ENCODE measurements at regions not wholly inside any gene's neighbourhood (a gene's known extent, or its start where the extent isn't known, plus 50 kb on each side); places are given as distances from the start of the nearest gene placed in this dataset.

GRCh38 chr6:43941174-43941573, 171.2 kb downstream of the VEGFA start:
- WGBS (ENCODE audit: insufficient coverage, insufficient replicate concordance, low lambda C conversion rate, missing lambda C conversion rate): 20% methylated on average over 5 of the region's 5 CpGs
- no peak for DNase-seq (ENCODE audit: low read depth, low spot score)
- intact Hi-C loops (cut with micrococcal nuclease; ENCODE audit: unreplicated experiment) (no loop called here), in situ Hi-C loops (cut with MboI) (no loop called here)
- peaks cover 8% of the 10 kb centered on the region; the same call in 2 of the 3 replicates for H3K9me3 ChIP-seq (replicated peaks; ENCODE audit: control insufficient read depth, insufficient read depth, low read length)
- H3K4me3 ChIP-seq: no peak overlapping the region
- H3K4me2 ChIP-seq (ENCODE audit: control insufficient read depth, insufficient read depth): no peak overlapping the region
- no peaks in the 10 kb centered on the region for H3K4me1 ChIP-seq (ENCODE audit: control insufficient read depth, insufficient read depth, low read length)
- no peaks in the 10 kb centered on the region for H3K27me3 ChIP-seq (replicated peaks in 1 of 2; ENCODE audit: control insufficient read depth in 2 of 2, insufficient read depth in 2 of 2, low read length in 1 of 2)
- H3K9ac ChIP-seq (ENCODE audit: control insufficient read depth, insufficient read depth, low read length): no peak overlapping the region
- RAD21 ChIA-PET (ENCODE audit: unreplicated experiment): no interaction called here
- no peak for ATAC-seq
- no peaks in the 10 kb centered on the region for H4K20me1 ChIP-seq (ENCODE audit: control insufficient read depth, insufficient read depth)
- H3K36me3 ChIP-seq (ENCODE audit: control insufficient read depth in 2 of 2, insufficient read depth in 2 of 2, low read length in 1 of 2): no peaks in the 10 kb centered on the region
- BruUV-seq (replicated peaks): no TSS peak
- SMC1A ChIA-PET (ENCODE audit: uncharacterized antibody, unreplicated experiment): interaction anchor here (0.8 to 1.8 kb wide), 4 partner anchors 25 to 91 kb away, joined by 3 read pairs; no protein-coding TSS in a partner anchor
- no peak overlapping the region for H3K27ac ChIP-seq (ENCODE audit: control insufficient read depth, insufficient read depth)
- FAIRE-seq: no peak
- POLR2A ChIA-PET: interaction anchor here (1.1 kb wide), 1 partner anchor 12 kb away, joined by 3 read pairs; no protein-coding TSS in a partner anchor
- CTCF ChIA-PET: interaction anchor here (1.2 kb wide), 2 partner anchors 11 kb away, joined by 3 to 4 read pairs; no protein-coding TSS in a partner anchor
- no peaks in the 10 kb centered on the region for H3K79me2 ChIP-seq (ENCODE audit: control insufficient read depth, insufficient read depth, low read length)
- H2AFZ ChIP-seq (ENCODE audit: control insufficient read depth, low read depth, low read length): no peak overlapping the region
- TF ChIP-seq ZBTB4 (CRISPR knock-in tag; IDR thresholded peaks at IDR 0.05): no peak
- TF ChIP-seq MEF2B (IDR thresholded peaks at IDR 0.05; ENCODE audit: partially characterized antibody, poor library complexity, severe bottlenecking): no peak
- TF ChIP-seq, protein P1, sequence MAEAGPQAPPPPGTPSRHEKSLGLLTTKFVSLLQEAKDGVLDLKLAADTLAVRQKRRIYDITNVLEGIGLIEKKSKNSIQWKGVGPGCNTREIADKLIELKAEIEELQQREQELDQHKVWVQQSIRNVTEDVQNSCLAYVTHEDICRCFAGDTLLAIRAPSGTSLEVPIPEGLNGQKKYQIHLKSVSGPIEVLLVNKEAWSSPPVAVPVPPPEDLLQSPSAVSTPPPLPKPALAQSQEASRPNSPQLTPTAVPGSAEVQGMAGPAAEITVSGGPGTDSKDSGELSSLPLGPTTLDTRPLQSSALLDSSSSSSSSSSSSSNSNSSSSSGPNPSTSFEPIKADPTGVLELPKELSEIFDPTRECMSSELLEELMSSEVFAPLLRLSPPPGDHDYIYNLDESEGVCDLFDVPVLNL (IDR thresholded peaks at IDR 0.05; ENCODE audit: low read depth, low read length): no peak
- no peak for TF ChIP-seq SUZ12 (IDR thresholded peaks at IDR 0.05; ENCODE audit: unreplicated experiment)
- no peak for TF ChIP-seq CREM (IDR thresholded peaks at IDR 0.05; ENCODE audit: low read depth)
- TF ChIP-seq, protein P2, sequence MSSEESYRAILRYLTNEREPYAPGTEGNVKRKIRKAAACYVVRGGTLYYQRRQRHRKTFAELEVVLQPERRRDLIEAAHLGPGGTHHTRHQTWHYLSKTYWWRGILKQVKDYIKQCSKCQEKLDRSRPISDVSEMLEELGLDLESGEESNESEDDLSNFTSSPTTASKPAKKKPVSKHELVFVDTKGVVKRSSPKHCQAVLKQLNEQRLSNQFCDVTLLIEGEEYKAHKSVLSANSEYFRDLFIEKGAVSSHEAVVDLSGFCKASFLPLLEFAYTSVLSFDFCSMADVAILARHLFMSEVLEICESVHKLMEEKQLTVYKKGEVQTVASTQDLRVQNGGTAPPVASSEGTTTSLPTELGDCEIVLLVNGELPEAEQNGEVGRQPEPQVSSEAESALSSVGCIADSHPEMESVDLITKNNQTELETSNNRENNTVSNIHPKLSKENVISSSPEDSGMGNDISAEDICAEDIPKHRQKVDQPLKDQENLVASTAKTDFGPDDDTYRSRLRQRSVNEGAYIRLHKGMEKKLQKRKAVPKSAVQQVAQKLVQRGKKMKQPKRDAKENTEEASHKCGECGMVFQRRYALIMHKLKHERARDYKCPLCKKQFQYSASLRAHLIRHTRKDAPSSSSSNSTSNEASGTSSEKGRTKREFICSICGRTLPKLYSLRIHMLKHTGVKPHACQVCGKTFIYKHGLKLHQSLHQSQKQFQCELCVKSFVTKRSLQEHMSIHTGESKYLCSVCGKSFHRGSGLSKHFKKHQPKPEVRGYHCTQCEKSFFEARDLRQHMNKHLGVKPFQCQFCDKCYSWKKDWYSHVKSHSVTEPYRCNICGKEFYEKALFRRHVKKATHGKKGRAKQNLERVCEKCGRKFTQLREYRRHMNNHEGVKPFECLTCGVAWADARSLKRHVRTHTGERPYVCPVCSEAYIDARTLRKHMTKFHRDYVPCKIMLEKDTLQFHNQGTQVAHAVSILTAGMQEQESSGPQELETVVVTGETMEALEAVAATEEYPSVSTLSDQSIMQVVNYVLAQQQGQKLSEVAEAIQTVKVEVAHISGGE (CRISPR knock-in tag; IDR thresholded peaks at IDR 0.05): no peak
- no peak for TF ChIP-seq NKRF (conservative IDR thresholded peaks at IDR 0.05)
- TF ChIP-seq RBBP5 (conservative IDR thresholded peaks at IDR 0.05): no peak
- no peak for TF ChIP-seq CBX3 (IDR thresholded peaks at IDR 0.05; ENCODE audit: borderline replicate concordance, low read depth)
- TF ChIP-seq, protein P3, sequence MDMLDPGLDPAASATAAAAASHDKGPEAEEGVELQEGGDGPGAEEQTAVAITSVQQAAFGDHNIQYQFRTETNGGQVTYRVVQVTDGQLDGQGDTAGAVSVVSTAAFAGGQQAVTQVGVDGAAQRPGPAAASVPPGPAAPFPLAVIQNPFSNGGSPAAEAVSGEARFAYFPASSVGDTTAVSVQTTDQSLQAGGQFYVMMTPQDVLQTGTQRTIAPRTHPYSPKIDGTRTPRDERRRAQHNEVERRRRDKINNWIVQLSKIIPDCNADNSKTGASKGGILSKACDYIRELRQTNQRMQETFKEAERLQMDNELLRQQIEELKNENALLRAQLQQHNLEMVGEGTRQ (IDR thresholded peaks at IDR 0.05; ENCODE audit: borderline replicate concordance, low read depth, low read length): no peak
- no peak for TF ChIP-seq IRF5 (IDR thresholded peaks at IDR 0.05; ENCODE audit: borderline replicate concordance)
